MM.1S (cell line): ENCODE measurements at regions not wholly inside any gene's neighbourhood (a gene's known extent, or its start where the extent isn't known, plus 50 kb on each side); places are given as distances from the start of the nearest gene placed in this dataset.

Source experiments
- DNase-seq: peaks from one replicate; pipeline ENCODE4 v3.0.0-alpha.2; 2015
- H2AFZ ChIP-seq: fragments of 300-600 bp; sonication (generic); 2 replicates; pipeline ENCODE4 v1.6.0; 2016; ENCODE audit warnings: antibody characterized with exemption, low read length
- H3F3A ChIP-seq: fragments of 300-600 bp; sonication (generic); 2 replicates; pipeline ENCODE4 v1.6.1; 2016; ENCODE audit warnings: mild to moderate bottlenecking, antibody characterized with exemption, low read length, moderate library complexity, mixed read lengths; ENCODE audit not compliant: insufficient read depth
- H3K27ac ChIP-seq: fragments of 300-600 bp; sonication (generic); 2 replicates; pipeline ENCODE4 v1.5.1; 2016; ENCODE audit warnings: mild to moderate bottlenecking, low read length
- H3K27me3 ChIP-seq: fragments of 300-600 bp; sonication (generic); replicated peaks from 2 replicates; pipeline ENCODE4 v1.6.0; 2016; ENCODE audit warnings: low read length; ENCODE audit not compliant: insufficient read depth
- H3K36me3 ChIP-seq: fragments of 300-600 bp; sonication (generic); replicated peaks from 2 replicates; pipeline ENCODE4 v1.6.1; 2016; ENCODE audit warnings: mild to moderate bottlenecking, low read length, mixed read lengths; ENCODE audit not compliant: insufficient read depth
- H3K4me1 ChIP-seq: fragments of 300-600 bp; sonication (generic); 2 replicates; pipeline ENCODE4 v1.6.1; 2016; ENCODE audit warnings: low read length, mixed read lengths
- H3K4me2 ChIP-seq: fragments of 300-600 bp; sonication (generic); 2 replicates; pipeline ENCODE4 v1.6.0; 2016; ENCODE audit warnings: low read depth, low read length
- H3K4me3 ChIP-seq: fragments of 300-600 bp; sonication (generic); 2 replicates; pipeline ENCODE4 v1.5.1; 2016; ENCODE audit warnings: low read length, mixed read lengths
- H3K79me2 ChIP-seq: fragments of 300-600 bp; sonication (generic); 2 replicates; pipeline ENCODE4 v1.6.1; 2016; ENCODE audit warnings: mixed run types, low read length, mixed read lengths
- H3K9ac ChIP-seq: fragments of 300-600 bp; sonication (generic); 2 replicates; pipeline ENCODE4 v1.6.1; 2016; ENCODE audit warnings: low read length, mixed read lengths
- H3K9me2 ChIP-seq: fragments of 300-600 bp; sonication (generic); replicated peaks from 2 replicates; pipeline ENCODE4 v1.6.1; 2016; ENCODE audit warnings: mild to moderate bottlenecking, low read length, mixed read lengths; ENCODE audit not compliant: insufficient read depth
- H3K9me3 ChIP-seq: fragments of 300-600 bp; sonication (generic); replicated peaks from 2 replicates; pipeline ENCODE4 v1.6.1; 2016; ENCODE audit warnings: mild to moderate bottlenecking, low read length, mixed read lengths; ENCODE audit not compliant: insufficient read depth
- H4K20me1 ChIP-seq: fragments of 300-600 bp; sonication (generic); 2 replicates; pipeline ENCODE4 v1.6.1; 2016; ENCODE audit warnings: mild to moderate bottlenecking, low read length, moderate library complexity, mixed read lengths; ENCODE audit not compliant: insufficient read depth
- EZH2 ChIP-seq: fragments of 300-600 bp; sonication (generic); optimal IDR thresholded peaks from 2 replicates; pipeline ENCODE3; 2017; ENCODE audit warnings: low read depth, mild to moderate bottlenecking, antibody characterized with exemption, low read length, mixed read lengths
- EZH2phosphoT487 ChIP-seq: fragments of 300-600 bp; sonication (generic); IDR thresholded peaks from 2 replicates; pipeline ENCODE4 v1.6.1; 2018; ENCODE audit warnings: antibody characterized with exemption, low read length
- TF ChIP-seq, protein P1 (sequence below): fragments of 300-600 bp; sonication (generic); IDR thresholded peaks from 2 replicates; pipeline ENCODE4 v1.5.1; 2016; ENCODE audit warnings: antibody characterized with exemption, low read length, mixed read lengths

GRCh38 chrX:144840616-144841015 is 406.7 kb upstream of the SPANXN1 start:
- Histone ChIP-seq H3K9me2 (no peaks in the 10 kb centered on the region), H3K79me2 (no peaks in the 10 kb centered on the region), H3K27me3 (no peaks in the 10 kb centered on the region)

GRCh38 chrX:144849141-144849540 is 398.2 kb upstream of the SPANXN1 start:
- no peaks in the 10 kb centered on the region for H3K36me3 ChIP-seq
- H3K27me3 ChIP-seq = no peaks in the 10 kb centered on the region
- H3K9me3 ChIP-seq = no peaks in the 10 kb centered on the region
- no peaks in the 10 kb centered on the region for H4K20me1 ChIP-seq
- H3K79me2 ChIP-seq = no peaks in the 10 kb centered on the region
- TF ChIP-seq, protein P1, sequence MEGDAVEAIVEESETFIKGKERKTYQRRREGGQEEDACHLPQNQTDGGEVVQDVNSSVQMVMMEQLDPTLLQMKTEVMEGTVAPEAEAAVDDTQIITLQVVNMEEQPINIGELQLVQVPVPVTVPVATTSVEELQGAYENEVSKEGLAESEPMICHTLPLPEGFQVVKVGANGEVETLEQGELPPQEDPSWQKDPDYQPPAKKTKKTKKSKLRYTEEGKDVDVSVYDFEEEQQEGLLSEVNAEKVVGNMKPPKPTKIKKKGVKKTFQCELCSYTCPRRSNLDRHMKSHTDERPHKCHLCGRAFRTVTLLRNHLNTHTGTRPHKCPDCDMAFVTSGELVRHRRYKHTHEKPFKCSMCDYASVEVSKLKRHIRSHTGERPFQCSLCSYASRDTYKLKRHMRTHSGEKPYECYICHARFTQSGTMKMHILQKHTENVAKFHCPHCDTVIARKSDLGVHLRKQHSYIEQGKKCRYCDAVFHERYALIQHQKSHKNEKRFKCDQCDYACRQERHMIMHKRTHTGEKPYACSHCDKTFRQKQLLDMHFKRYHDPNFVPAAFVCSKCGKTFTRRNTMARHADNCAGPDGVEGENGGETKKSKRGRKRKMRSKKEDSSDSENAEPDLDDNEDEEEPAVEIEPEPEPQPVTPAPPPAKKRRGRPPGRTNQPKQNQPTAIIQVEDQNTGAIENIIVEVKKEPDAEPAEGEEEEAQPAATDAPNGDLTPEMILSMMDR = no peak
- no peak for TF ChIP-seq EZH2
- no peak for TF ChIP-seq EZH2phosphoT487
- no peaks in the 10 kb centered on the region for H3K9me2 ChIP-seq
- no peaks in the 10 kb centered on the region for H3K4me1 ChIP-seq
- no peak overlapping the region for H3K27ac ChIP-seq
- no peaks in the 10 kb centered on the region for H3F3A ChIP-seq
- no peak for DNase-seq
- no peak overlapping the region for H2AFZ ChIP-seq
- H3K9ac ChIP-seq = no peak overlapping the region
- H3K4me3 ChIP-seq = no peak overlapping the region
- no peak overlapping the region for H3K4me2 ChIP-seq

More at GRCh38 chrX:144840616-144841015, 406.7 kb upstream of the SPANXN1 start:
- no peak overlapping the region for H2AFZ ChIP-seq
- no peaks in the 10 kb centered on the region for H4K20me1 ChIP-seq
- no peaks in the 10 kb centered on the region for H3F3A ChIP-seq
- no peak overlapping the region for H3K9ac ChIP-seq
- DNase-seq = no peak
- no peak overlapping the region for H3K4me3 ChIP-seq
- H3K27ac ChIP-seq = no peak overlapping the region
- no peaks in the 10 kb centered on the region for H3K36me3 ChIP-seq
- TF ChIP-seq EZH2 (no peak), EZH2phosphoT487 (no peak)
- TF ChIP-seq, protein P1 = no peak
- H3K4me1 ChIP-seq = no peaks in the 10 kb centered on the region
- no peak overlapping the region for H3K4me2 ChIP-seq
- no peaks in the 10 kb centered on the region for H3K9me3 ChIP-seq

DNA sequence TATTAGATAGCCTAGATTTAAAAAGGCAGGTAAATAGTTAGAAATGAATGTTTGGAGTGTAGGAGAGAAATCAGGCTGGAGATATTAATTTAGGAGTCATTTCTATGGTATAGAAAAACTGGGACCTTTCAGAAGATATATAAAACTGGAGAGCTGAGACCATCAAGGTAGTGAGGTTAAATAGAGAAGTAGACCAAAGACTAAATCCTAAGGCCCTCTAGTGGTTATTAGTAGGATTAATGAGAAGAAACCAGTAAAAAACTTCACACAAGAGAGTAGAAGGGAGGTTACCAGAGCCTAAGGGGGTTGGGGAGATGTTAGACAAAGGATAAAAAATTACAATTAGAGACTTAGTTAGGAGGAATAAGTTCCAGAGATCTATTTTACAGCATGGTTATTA is 351.0 kb upstream of the SPANXN1 start:
- H3K4me3 ChIP-seq = no peak overlapping the region
- H2AFZ ChIP-seq = no peak overlapping the region
- no peak overlapping the region for H3K9ac ChIP-seq
- H3K9me3 ChIP-seq = no peaks in the 10 kb centered on the region
- no peak overlapping the region for H3K4me2 ChIP-seq
- TF ChIP-seq, protein P1 = peak; percentile 37
- no peak for TF ChIP-seq EZH2
- no peak for TF ChIP-seq EZH2phosphoT487
- no peaks in the 10 kb centered on the region for H3K36me3 ChIP-seq
- DNase-seq = peak; percentile 20
- no peak overlapping the region for H3K27ac ChIP-seq
- H3F3A ChIP-seq = no peaks in the 10 kb centered on the region
- H3K4me1 ChIP-seq = no peaks in the 10 kb centered on the region
- no peaks in the 10 kb centered on the region for H3K79me2 ChIP-seq
- H3K27me3 ChIP-seq = no peaks in the 10 kb centered on the region
- H3K9me2 ChIP-seq = no peaks in the 10 kb centered on the region
- H4K20me1 ChIP-seq = no peaks in the 10 kb centered on the region
